H1 (cell line): ENCODE measurements at regions not wholly inside any gene's neighbourhood (a gene's known extent, or its start where the extent isn't known, plus 50 kb on each side); places are given as distances from the start of the nearest gene placed in this dataset.
A peak's percentile ranks its signal among the peaks of the same experiment; 100 is the strongest.
"Not testable (repeated sequence)": the region's sequence is repeated elsewhere in the genome, so short reads cannot be mapped to it uniquely, and the experiment has no call there.

Source experiments
- CTCF ChIA-PET: fragments of 300-600 bp; sonication (Branson Sonifier 250); formaldehyde crosslinking; loops from one replicate; lab custom pipeline; 2021; ENCODE audit not compliant: partially characterized antibody; lab: Charles Lee
- POLR2A ChIA-PET: fragments of 300-600 bp; sonication (Branson Sonifier 250); formaldehyde crosslinking; loops from one replicate; lab custom pipeline; 2021; ENCODE audit warnings: inconsistent platforms; ENCODE audit not compliant: partially characterized antibody; lab: Charles Lee
- DNase-seq, 2 experiments: peaks; one replicate each; pipeline versions ENCODE4 v3.0.0 to v3.0.0-alpha.2; 2010 to 2022; ENCODE audit warnings: low spot score in 2 of 2, low read depth in 1 of 2, mixed read lengths in 1 of 2
- FAIRE-seq: peaks from 2 replicates; lab custom pipeline; 2011; peaks lifted over from hg19 to GRCh38; lab: Jason Lieb, UNC
- H2AFZ ChIP-seq: 2 replicates; pipeline ENCODE4 v1.8.1; 2012; ENCODE audit warnings: low read length, inconsistent platforms
- H2AK5ac ChIP-seq: 2 replicates; pipeline ENCODE4 v1.6.1; 2013; ENCODE audit warnings: low read depth, low read length
- H2BK120ac ChIP-seq: replicated peaks from 2 replicates; pipeline ENCODE3; 2013; ENCODE audit warnings: low read depth, low read length, inconsistent platforms
- H2BK12ac ChIP-seq: 2 replicates; pipeline ENCODE4 v1.6.1; 2013; ENCODE audit warnings: low read depth, low read length
- H2BK15ac ChIP-seq: 2 replicates; pipeline ENCODE4 v1.6.1; 2013; ENCODE audit warnings: low read length
- H2BK20ac ChIP-seq: 2 replicates; pipeline ENCODE4 v1.6.1; 2013; ENCODE audit warnings: low read length
- H2BK5ac ChIP-seq: 2 replicates; pipeline ENCODE4 v1.6.1; 2013; ENCODE audit warnings: low read depth, low read length
- H3K14ac ChIP-seq: 2 replicates; pipeline ENCODE4 v1.6.1; 2013; ENCODE audit warnings: inconsistent platforms; ENCODE audit not compliant: insufficient read length
- H3K18ac ChIP-seq: 2 replicates; pipeline ENCODE4 v1.6.1; 2013; ENCODE audit warnings: low read length; ENCODE audit errors: extremely low read depth
- H3K23ac ChIP-seq: 2 replicates; pipeline ENCODE4 v1.6.1; 2013; ENCODE audit warnings: inconsistent platforms; ENCODE audit not compliant: insufficient read length
- H3K23me2 ChIP-seq: 2 replicates; pipeline ENCODE4 v1.6.1; 2013; ENCODE audit warnings: low read depth, low read length
- H3K27ac ChIP-seq: 2 replicates; pipeline ENCODE4 v1.6.1; 2011; ENCODE audit warnings: low read depth, low read length, inconsistent platforms
- H3K27me3 ChIP-seq, 4 experiments: replicated peaks in 1 of 4; 1 replicate in 1 of 4; 2 replicates in 3 of 4; pipeline versions ENCODE4 v1.6.1 to v1.8.1; 2011 to 2013; ENCODE audit warnings: low read length in 3 of 4, mild to moderate bottlenecking in 3 of 4, inconsistent platforms in 2 of 4, mixed read lengths in 2 of 4, moderate library complexity in 1 of 4; ENCODE audit not compliant: control insufficient read depth in 3 of 4, insufficient read depth in 3 of 4; ENCODE audit errors: extremely low read depth in 1 of 4
- H3K36me3 ChIP-seq, 4 experiments: 2 replicates each; pipeline versions ENCODE4 v1.6.1 to v1.8.1; 2011 to 2013; ENCODE audit warnings: mild to moderate bottlenecking in 4 of 4, low read length in 3 of 4, moderate library complexity in 2 of 4, control low read depth in 1 of 4, inconsistent platforms in 1 of 4; ENCODE audit not compliant: insufficient read depth in 4 of 4, control insufficient read depth in 2 of 4
- H3K4ac ChIP-seq: replicated peaks from 2 replicates; pipeline ENCODE3; 2013; ENCODE audit warnings: low read length, low read depth, mixed read lengths, inconsistent platforms; ENCODE audit not compliant: insufficient read length
- H3K4me1 ChIP-seq, 4 experiments: replicated peaks in 1 of 4; 1 replicate in 1 of 4; 2 replicates in 3 of 4; pipeline versions ENCODE4 v1.6.1 to v1.8.1; 2011 to 2013; ENCODE audit warnings: low read length in 3 of 4, inconsistent platforms in 2 of 4, mixed read lengths in 1 of 4; ENCODE audit not compliant: insufficient read depth in 4 of 4, control insufficient read depth in 3 of 4
- H3K4me2 ChIP-seq, 2 experiments: 2 replicates each; pipeline versions ENCODE4 v1.6.1 to v1.8.1; 2011 to 2013; ENCODE audit warnings: low read depth in 2 of 2, low read length in 2 of 2, control low read depth in 1 of 2, inconsistent platforms in 1 of 2, mild to moderate bottlenecking in 1 of 2; ENCODE audit not compliant: insufficient read depth in 1 of 2
- H3K4me3 ChIP-seq, 4 experiments: fragments of 200-600, 300-600 bp in 1 of 4; sonication (generic), shearing (Covaris generic), sonication (Bioruptor Twin) in 1 of 4; 2 replicates each; pipeline versions ENCODE4 v1.5.1 to v1.8.1; 2011 to 2016; ENCODE audit warnings: low read length in 4 of 4, low read depth in 3 of 4, control low read depth in 2 of 4, inconsistent platforms in 2 of 4, mild to moderate bottlenecking in 2 of 4, mixed read lengths in 1 of 4, moderate library complexity in 1 of 4; ENCODE audit not compliant: insufficient read depth in 2 of 4; ENCODE audit errors: extremely low read depth in 1 of 4
- H3K56ac ChIP-seq: replicated peaks from 2 replicates; pipeline ENCODE3; 2013; ENCODE audit warnings: low read depth, mild to moderate bottlenecking, mixed read lengths, low read length, inconsistent platforms; ENCODE audit not compliant: insufficient read length
- H3K79me1 ChIP-seq: 2 replicates; pipeline ENCODE4 v1.6.1; 2013; ENCODE audit warnings: low read depth, low read length, control low read depth
- H3K79me2 ChIP-seq, 2 experiments: 2 replicates each; pipeline versions ENCODE4 v1.6.1 to v1.8.1; 2012 to 2013; ENCODE audit warnings: low read length in 2 of 2, mild to moderate bottlenecking in 2 of 2, inconsistent platforms in 1 of 2; ENCODE audit not compliant: insufficient read depth in 2 of 2, control insufficient read depth in 1 of 2
- H3K9ac ChIP-seq, 4 experiments: replicated peaks in 1 of 4; 1 replicate in 1 of 4; 2 replicates in 3 of 4; pipeline versions ENCODE4 v1.6.1 to v1.8.1; 2011 to 2013; ENCODE audit warnings: low read depth in 3 of 4, low read length in 3 of 4, control low read depth in 2 of 4, mild to moderate bottlenecking in 2 of 4, moderate library complexity in 2 of 4, inconsistent platforms in 1 of 4; ENCODE audit errors: extremely low read depth in 1 of 4
- H3K9me3 ChIP-seq, 2 experiments: 2 replicates each; pipeline versions ENCODE4 v1.6.1 to v1.8.1; 2012 to 2013; ENCODE audit warnings: mild to moderate bottlenecking in 2 of 2, moderate library complexity in 2 of 2, control low read depth in 1 of 2, inconsistent platforms in 1 of 2, low read depth in 1 of 2, low read length in 1 of 2, mixed read lengths in 1 of 2; ENCODE audit not compliant: insufficient read depth in 2 of 2
- H4K20me1 ChIP-seq, 2 experiments: replicated peaks in 1 of 2; 2 replicates each; pipeline versions ENCODE3 to v1.8.1; 2011 to 2013; ENCODE audit warnings: inconsistent platforms in 2 of 2, low read length in 2 of 2, mild to moderate bottlenecking in 1 of 2; ENCODE audit not compliant: insufficient read depth in 2 of 2, control insufficient read depth in 1 of 2
- H4K5ac ChIP-seq: 2 replicates; pipeline ENCODE4 v1.6.1; 2013; ENCODE audit warnings: low read length, low read depth, mixed read lengths, inconsistent platforms; ENCODE audit not compliant: insufficient read length
- H4K8ac ChIP-seq: 2 replicates; pipeline ENCODE4 v1.8.0; 2013; ENCODE audit warnings: mild to moderate bottlenecking, moderate library complexity, low read length, inconsistent platforms; ENCODE audit not compliant: insufficient read depth; ENCODE audit errors: extremely low read depth
- H4K91ac ChIP-seq: replicated peaks from 2 replicates; pipeline ENCODE3; 2013; ENCODE audit warnings: low read length, mixed read lengths, inconsistent platforms; ENCODE audit not compliant: insufficient read length
- WGBS, 2 experiments: shearing (Covaris generic) in 1 of 2; methylation state at CpG; one replicate each; pipeline versions ENCODE4 v1.1.6 to v1.1.7; 2013 to 2015; ENCODE audit warnings: low lambda C conversion rate in 2 of 2, mixed read lengths in 2 of 2, inconsistent platforms in 1 of 2, low coverage in 1 of 2, missing lambda C conversion rate in 1 of 2; ENCODE audit not compliant: insufficient replicate concordance in 2 of 2, insufficient coverage in 1 of 2, insufficient read length in 1 of 2; ENCODE audit errors: extremely low coverage in 1 of 2, missing lambda C conversion rate in 1 of 2; 5-methylcytosine and 5-hydroxymethylcytosine counted together

GRCh38 chr17:15852863-15853262, 92.1 kb upstream of the ADORA2B start:
- H3K79me1 ChIP-seq, H2BK15ac ChIP-seq, H2BK20ac ChIP-seq, DNase-seq, H3K9ac ChIP-seq, H4K5ac ChIP-seq, H2BK5ac ChIP-seq, H3K4ac ChIP-seq, H3K18ac ChIP-seq, H3K9me3 ChIP-seq, H4K8ac ChIP-seq, H3K23ac ChIP-seq, H3K4me2 ChIP-seq, H4K91ac ChIP-seq, H3K14ac ChIP-seq, H3K4me1 ChIP-seq, H3K36me3 ChIP-seq, H2BK12ac ChIP-seq, H3K56ac ChIP-seq, H4K20me1 ChIP-seq, H3K27me3 ChIP-seq, POLR2A ChIA-PET, H2BK120ac ChIP-seq, H2AK5ac ChIP-seq, H3K27ac ChIP-seq, H3K4me3 ChIP-seq, CTCF ChIA-PET, H2AFZ ChIP-seq, H3K79me2 ChIP-seq, H3K23me2 ChIP-seq: not testable (repeated sequence)
- FAIRE-seq: peak; percentile 48
- WGBS, 2 experiments: no CpG with 5 or more reads among the region's 4 CpGs

GRCh38 chr17:15856191-15856590, 88.7 kb upstream of the ADORA2B start:
- H3K23me2 ChIP-seq, CTCF ChIA-PET, H4K91ac ChIP-seq, H3K9me3 ChIP-seq, H2BK5ac ChIP-seq, H3K14ac ChIP-seq, H2BK20ac ChIP-seq, H2BK12ac ChIP-seq, H4K20me1 ChIP-seq, H3K36me3 ChIP-seq, H3K4me1 ChIP-seq, FAIRE-seq, H3K4ac ChIP-seq, H3K27me3 ChIP-seq, H4K5ac ChIP-seq, H2AFZ ChIP-seq, H2BK15ac ChIP-seq, DNase-seq, H3K9ac ChIP-seq, H3K27ac ChIP-seq, H2AK5ac ChIP-seq, H3K23ac ChIP-seq, POLR2A ChIA-PET, H3K56ac ChIP-seq, H3K4me2 ChIP-seq, H3K79me2 ChIP-seq, H4K8ac ChIP-seq, H3K18ac ChIP-seq, H2BK120ac ChIP-seq, H3K4me3 ChIP-seq, H3K79me1 ChIP-seq: not testable (repeated sequence)
- 100% methylated on average over 2 of the region's 3 CpGs; no CpG with 5 or more reads in 1 of the 2 experiments for WGBS, 2 experiments
